ENCODE measurements at regions not wholly inside any gene's neighbourhood (a gene's known extent, or its start where the extent isn't known, plus 50 kb on each side); places are given as distances from the start of the nearest gene placed in this dataset.

- Histone ChIP-seq H3K36me3 (no peaks in the 10 kb centered on the region), H3K27me3 (replicated peaks; ENCODE audit: insufficient read depth) (no peaks in the 10 kb centered on the region), H3K4me1 (replicated peaks) (no peaks in the 10 kb centered on the region), H3K9me3 (no peaks in the 10 kb centered on the region), H3K27ac (no peak overlapping the region), H3K4me3 (no peak overlapping the region)
- TF ChIP-seq POLR2A (IDR thresholded peaks at IDR 0.05), result no peak
- TF ChIP-seq POLR2AphosphoS5 (IDR thresholded peaks at IDR 0.05), result no peak
- TF ChIP-seq CTCF (IDR thresholded peaks at IDR 0.05), result no peak
- WGBS, result 61% methylated on average over 2 of the region's 2 CpGs
- intact Hi-C loops (cut with DNase I), result no loop called here
- no peak for DNase-seq (ENCODE audit: low spot score)
These were observed 480.9 kb upstream of the SEMA6A start for GRCh38 chr5:117055517-117055916.

GRCh38 chr5:117054911-117055310, 480.3 kb upstream of the SEMA6A start:
- H3K27me3 ChIP-seq (replicated peaks; ENCODE audit: insufficient read depth), result no peaks in the 10 kb centered on the region
- no peak overlapping the region for H3K4me3 ChIP-seq
- intact Hi-C loops (cut with DNase I), result no loop called here
- TF ChIP-seq POLR2AphosphoS5 (IDR thresholded peaks at IDR 0.05) (no peak), CTCF (IDR thresholded peaks at IDR 0.05) (no peak), POLR2A (IDR thresholded peaks at IDR 0.05) (no peak)
- no peaks in the 10 kb centered on the region for H3K9me3 ChIP-seq
- no peak for DNase-seq (ENCODE audit: low spot score)
- H3K27ac ChIP-seq, result no peak overlapping the region
- H3K36me3 ChIP-seq, result no peaks in the 10 kb centered on the region
- WGBS, result 49% methylated on average over 4 of the region's 4 CpGs
- H3K4me1 ChIP-seq (replicated peaks), result no peaks in the 10 kb centered on the region

- no peak for TF ChIP-seq POLR2A (IDR thresholded peaks at IDR 0.05)
- TF ChIP-seq CTCF (IDR thresholded peaks at IDR 0.05), result no peak
- TF ChIP-seq POLR2AphosphoS5 (IDR thresholded peaks at IDR 0.05), result no peak
- intact Hi-C loops (cut with DNase I), result no loop called here
These were observed 479.5 kb upstream of the SEMA6A start for GRCh38 chr5:117054141-117054540.

GRCh38 chr5:117041926-117042595, 467.4 kb upstream of the SEMA6A start:
- Histone ChIP-seq H3K27me3 (replicated peaks; ENCODE audit: insufficient read depth) (no peaks in the 10 kb centered on the region), H3K9me3 (no peaks in the 10 kb centered on the region), H3K4me3 (no peak overlapping the region), H3K36me3 (no peaks in the 10 kb centered on the region), H3K4me1 (replicated peaks) (no peaks in the 10 kb centered on the region), H3K27ac (no peak overlapping the region)
- intact Hi-C loops (cut with DNase I), result no loop called here
- TF ChIP-seq CTCF (IDR thresholded peaks at IDR 0.05) (no peak), POLR2AphosphoS5 (IDR thresholded peaks at IDR 0.05) (no peak), POLR2A (IDR thresholded peaks at IDR 0.05) (no peak)
- no peak for DNase-seq (ENCODE audit: low spot score)
- WGBS, result 68% methylated on average over 6 of the region's 6 CpGs

More at GRCh38 chr5:117054141-117054540, 479.5 kb upstream of the SEMA6A start:
- Histone ChIP-seq H3K27ac (no peak overlapping the region), H3K4me3 (no peak overlapping the region), H3K36me3 (no peaks in the 10 kb centered on the region), H3K4me1 (replicated peaks) (no peaks in the 10 kb centered on the region), H3K27me3 (replicated peaks; ENCODE audit: insufficient read depth) (no peaks in the 10 kb centered on the region), H3K9me3 (no peaks in the 10 kb centered on the region)
- no peak for DNase-seq (ENCODE audit: low spot score)
- 42% methylated on average over 1 of the region's 1 CpG for WGBS

- no peak for TF ChIP-seq CTCF (IDR thresholded peaks at IDR 0.05)
- no peak for TF ChIP-seq POLR2A (IDR thresholded peaks at IDR 0.05)
- no peak for TF ChIP-seq POLR2AphosphoS5 (IDR thresholded peaks at IDR 0.05)
- no peak overlapping the region for H3K27ac ChIP-seq
- H3K36me3 ChIP-seq, result no peaks in the 10 kb centered on the region
- no peaks in the 10 kb centered on the region for H3K9me3 ChIP-seq
- H3K4me1 ChIP-seq (replicated peaks), result no peaks in the 10 kb centered on the region
- H3K4me3 ChIP-seq, result no peak overlapping the region
- no peak for DNase-seq (ENCODE audit: low spot score)
- intact Hi-C loops (cut with DNase I), result no loop called here
- H3K27me3 ChIP-seq (replicated peaks; ENCODE audit: insufficient read depth), result no peaks in the 10 kb centered on the region
These were observed 464.4 kb upstream of the SEMA6A start for GRCh38 chr5:117039035-117039434.
